IMR-90 (cell line): ENCODE measurements at regions not wholly inside any gene's neighbourhood (a gene's known extent, or its start where the extent isn't known, plus 50 kb on each side); places are given as distances from the start of the nearest gene placed in this dataset.

Source experiments
- ATAC-seq: fragments of 200-7000 bp; cut with Tn5 transposase; 2 replicates; pipeline ENCODE4 v1.9.1; 2020; ENCODE audit warnings: low read depth, mild to moderate bottlenecking, moderate library complexity
- BruUV-seq: library from RNA; stranded (reverse); fragments of 400-500 nt; replicated peaks from 2 replicates; lab custom pipeline; 2021; lab: Mats Ljungman, UMichigan
- CTCF ChIA-PET: fragments of 300-600 bp; formaldehyde crosslinking; extraction: SDS; loops from one replicate; lab custom pipeline; 2021; ENCODE audit warnings: antibody characterized with exemption; lab: Yijun Ruan, JAX
- POLR2A ChIA-PET: fragments of 300-600 bp; sonication (Branson Sonifier 250); formaldehyde crosslinking; loops from one replicate; lab custom pipeline; 2022; ENCODE audit warnings: antibody characterized with exemption; ENCODE audit not compliant: unreplicated experiment; lab: Charles Lee
- DNase-seq: peaks from one replicate; pipeline ENCODE4 v3.0.0; 2013
- H2AFZ ChIP-seq: replicated peaks from 2 replicates; pipeline ENCODE3; 2013; ENCODE audit warnings: low read length, mild to moderate bottlenecking; ENCODE audit not compliant: poor library complexity
- H2AK5ac ChIP-seq: 2 replicates; pipeline ENCODE4 v1.6.1; 2013; ENCODE audit warnings: low read depth, low read length, inconsistent platforms
- H2AK9ac ChIP-seq: replicated peaks from 2 replicates; pipeline ENCODE3; 2013; ENCODE audit warnings: mild to moderate bottlenecking, low read depth, low read length, moderate library complexity; ENCODE audit not compliant: poor library complexity
- H2BK120ac ChIP-seq: 2 replicates; pipeline ENCODE4 v1.6.1; 2013; ENCODE audit warnings: low read depth, low read length, inconsistent platforms
- H2BK15ac ChIP-seq: 3 replicates; pipeline ENCODE4 v1.6.1; 2013; ENCODE audit warnings: low read depth, low read length, inconsistent platforms
- H2BK20ac ChIP-seq: 2 replicates; pipeline ENCODE4 v1.6.1; 2013; ENCODE audit warnings: low read depth, mild to moderate bottlenecking, inconsistent platforms, low read length, moderate library complexity
- H2BK5ac ChIP-seq: 2 replicates; pipeline ENCODE4 v1.6.1; 2013; ENCODE audit warnings: mild to moderate bottlenecking, low read depth, low read length, inconsistent platforms; ENCODE audit not compliant: poor library complexity, severe bottlenecking
- H3K14ac ChIP-seq: replicated peaks from 2 replicates; pipeline ENCODE4 v1.6.1; 2013; ENCODE audit warnings: low read depth, low read length, inconsistent platforms
- H3K18ac ChIP-seq: 2 replicates; pipeline ENCODE4 v1.6.1; 2013; ENCODE audit warnings: low read depth, low read length, control low read depth
- H3K23ac ChIP-seq: 2 replicates; pipeline ENCODE4 v1.6.1; 2013; ENCODE audit warnings: low read depth, low read length, inconsistent platforms
- H3K27ac ChIP-seq: 2 replicates; pipeline ENCODE4 v1.5.1; 2013; ENCODE audit warnings: mild to moderate bottlenecking, control low read depth, low read length; ENCODE audit not compliant: insufficient read depth
- H3K27me3 ChIP-seq: 2 replicates; pipeline ENCODE4 v1.6.1; 2013; ENCODE audit warnings: low read length; ENCODE audit not compliant: control insufficient read depth, insufficient read depth
- H3K36me3 ChIP-seq: 2 replicates; pipeline ENCODE4 v1.6.1; 2013; ENCODE audit warnings: low read length, mixed read lengths; ENCODE audit not compliant: control insufficient read depth, insufficient read depth
- H3K4ac ChIP-seq: 2 replicates; pipeline ENCODE4 v1.6.1; 2013; ENCODE audit warnings: low read depth, low read length, inconsistent platforms
- H3K4me1 ChIP-seq: 2 replicates; pipeline ENCODE4 v1.6.1; 2013; ENCODE audit warnings: low read length, mixed read lengths; ENCODE audit not compliant: control insufficient read depth, insufficient read depth
- H3K4me2 ChIP-seq: 2 replicates; pipeline ENCODE4 v1.6.1; 2013; ENCODE audit warnings: low read depth, mild to moderate bottlenecking, control low read depth, low read length, moderate library complexity
- H3K4me3 ChIP-seq: 2 replicates; pipeline ENCODE4 v1.5.1; 2013; ENCODE audit warnings: low read depth, mild to moderate bottlenecking, control low read depth, low read length, moderate library complexity; ENCODE audit not compliant: insufficient read depth
- H3K56ac ChIP-seq: 2 replicates; pipeline ENCODE4 v1.6.1; 2013; ENCODE audit warnings: low read length, inconsistent platforms; ENCODE audit not compliant: insufficient read depth; ENCODE audit errors: extremely low read depth
- H3K79me1 ChIP-seq, 2 experiments: 2 replicates each; pipeline ENCODE4 v1.6.1; 2013; ENCODE audit warnings: low read length in 2 of 2, inconsistent platforms in 1 of 2, low read depth in 1 of 2
- H3K9ac ChIP-seq: 2 replicates; pipeline ENCODE4 v1.6.1; 2013; ENCODE audit warnings: low read depth, low read length, control low read depth
- H3K9me1 ChIP-seq: 2 replicates; pipeline ENCODE4 v1.6.1; 2013; ENCODE audit warnings: low read length, inconsistent platforms; ENCODE audit not compliant: insufficient read depth
- H3K9me3 ChIP-seq: 2 replicates; pipeline ENCODE4 v1.6.1; 2013; ENCODE audit warnings: low read length; ENCODE audit not compliant: control insufficient read depth, insufficient read depth
- H4K20me1 ChIP-seq: 2 replicates; pipeline ENCODE4 v1.6.1; 2013; ENCODE audit warnings: low read length, inconsistent platforms; ENCODE audit not compliant: insufficient read depth
- H4K5ac ChIP-seq: 2 replicates; pipeline ENCODE4 v1.6.1; 2013; ENCODE audit warnings: mild to moderate bottlenecking, low read depth, low read length, control low read depth
- H4K8ac ChIP-seq, 2 experiments: 2 replicates each; pipeline ENCODE4 v1.6.1; 2013; ENCODE audit warnings: low read depth in 2 of 2, low read length in 2 of 2, control low read depth in 1 of 2, inconsistent platforms in 1 of 2
- H4K91ac ChIP-seq: 2 replicates; pipeline ENCODE4 v1.6.1; 2013; ENCODE audit warnings: low read depth, low read length, inconsistent platforms; ENCODE audit not compliant: insufficient read depth
- BHLHE40 ChIP-seq: fragments of 150-350 bp; IDR thresholded peaks from 2 replicates; pipeline ENCODE4 v1.6.1; 2016; ENCODE audit warnings: mild to moderate bottlenecking, low read depth, low read length
- CEBPB ChIP-seq: IDR thresholded peaks from 2 replicates; pipeline ENCODE4 v1.6.1; 2012; ENCODE audit warnings: low read depth, low read length, improper control_type of control experiment
- CHD1 ChIP-seq: IDR thresholded peaks from 2 replicates; pipeline ENCODE4 v1.6.1; 2012; ENCODE audit warnings: low read depth, low read length, improper control_type of control experiment
- FOS ChIP-seq: fragments of 150-350 bp; IDR thresholded peaks from 2 replicates; pipeline ENCODE4 v1.6.1; 2016; ENCODE audit warnings: low read depth, low read length
- MAZ ChIP-seq: IDR thresholded peaks from 2 replicates; pipeline ENCODE4 v1.6.1; 2012; ENCODE audit warnings: low read depth, mild to moderate bottlenecking, low read length, improper control_type of control experiment, moderate library complexity, borderline replicate concordance
- MXI1 ChIP-seq: IDR thresholded peaks from 2 replicates; pipeline ENCODE4 v1.6.1; 2012; ENCODE audit warnings: low read depth, mild to moderate bottlenecking, low read length, moderate library complexity, borderline replicate concordance
- NFE2L2 ChIP-seq: fragments of 150-350 bp; IDR thresholded peaks from 2 replicates; pipeline ENCODE4 v1.6.1; 2016; ENCODE audit warnings: low read depth, mild to moderate bottlenecking, low read length
- RAD21 ChIP-seq: IDR thresholded peaks from 2 replicates; pipeline ENCODE4 v1.6.1; 2012; ENCODE audit warnings: low read length, improper control_type of control experiment
- RCOR1 ChIP-seq: IDR thresholded peaks from 2 replicates; pipeline ENCODE4 v1.6.1; 2012; ENCODE audit warnings: mild to moderate bottlenecking, low read length, improper control_type of control experiment; ENCODE audit not compliant: insufficient replicate concordance
- RFX5 ChIP-seq: IDR thresholded peaks from 2 replicates; pipeline ENCODE4 v1.8.0; 2012; ENCODE audit warnings: low read depth, mild to moderate bottlenecking, low read length, moderate library complexity
- WGBS, 2 experiments: methylation state at CpG; one replicate each; pipeline versions ENCODE4 v1.1.5 to v1.1.7; 2013; ENCODE audit warnings: missing lambda C conversion rate in 2 of 2; ENCODE audit not compliant: insufficient read length in 1 of 2; ENCODE audit errors: extremely low coverage in 2 of 2; 5-methylcytosine and 5-hydroxymethylcytosine counted together
- dilution Hi-C: fragments of 300-500 bp; cut with HindIII; formaldehyde crosslinking; loops from one replicate; pipeline ENCODE4 v1.14.3; 2018; ENCODE audit warnings: low sequenced_read_pairs; ENCODE audit not compliant: unreplicated experiment
- in situ Hi-C: fragments of 300-500 bp; cut with MboI; formaldehyde crosslinking; loops from 3 replicates; pipeline ENCODE4 v1.14.3; 2019; ENCODE audit warnings: low sequenced_read_pairs, inconsistent platforms, mixed read lengths
- intact Hi-C: fragments of 100-400 bp; cut with micrococcal nuclease; formaldehyde crosslinking; loops from 2 replicates; pipeline ENCODE4 v1.10.0; 2022
- TF ChIP-seq, protein P1 (sequence below): conservative IDR thresholded peaks from 2 replicates; pipeline ENCODE4 v1.5.1; 2012; ENCODE audit warnings: mild to moderate bottlenecking, low read depth, low read length, improper control_type of control experiment
- TF ChIP-seq, protein P2 (sequence below): fragments of 150-350 bp; IDR thresholded peaks from 2 replicates; pipeline ENCODE4 v1.6.1; 2016; ENCODE audit warnings: low read depth, mild to moderate bottlenecking, low read length, moderate library complexity, borderline replicate concordance
- TF ChIP-seq, protein P3 (sequence below): fragments of 150-350 bp; IDR thresholded peaks from 2 replicates; pipeline ENCODE4 v1.6.1; 2017; ENCODE audit warnings: mild to moderate bottlenecking, antibody characterized with exemption, low read length, low read depth

DNA sequence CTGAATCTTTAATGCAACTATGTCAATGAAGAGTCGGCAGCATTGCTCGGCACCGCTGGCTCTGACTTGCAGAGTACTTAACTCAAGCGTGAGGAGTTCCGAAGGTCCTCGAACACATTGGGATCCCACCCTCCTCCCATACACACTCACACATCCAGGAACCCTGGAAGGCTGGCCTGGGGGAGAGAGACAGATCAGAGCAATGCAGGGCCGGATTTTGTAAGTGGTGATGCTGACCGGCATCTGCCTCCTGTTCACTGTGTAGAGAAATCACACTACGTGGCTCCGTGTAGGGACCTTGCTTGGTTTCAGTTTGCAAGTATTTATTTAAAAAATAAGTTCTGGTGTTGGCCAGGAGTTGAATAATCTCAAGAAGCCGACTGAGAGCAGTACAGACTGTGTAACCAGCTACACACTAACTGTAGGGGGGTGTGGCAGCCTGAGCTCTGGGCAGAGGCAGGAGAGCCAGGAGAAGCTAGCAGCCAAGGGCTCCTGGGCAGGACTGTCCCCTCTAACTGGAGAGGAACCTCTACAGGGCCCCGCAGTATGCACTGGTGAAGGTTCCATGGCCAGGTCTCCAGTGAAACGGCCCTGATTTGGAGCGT is 190.2 kb upstream of the TNRC6C start:
- Histone ChIP-seq H3K9ac (no peak overlapping the region), H3K23ac (no peak overlapping the region), H3K4me2 (no peak overlapping the region), H3K56ac (no peak overlapping the region), H3K36me3 (no peaks in the 10 kb centered on the region), H4K8ac (no peak overlapping the region), H3K18ac (no peak overlapping the region), H3K14ac (no peak overlapping the region), H2AK5ac (no peak overlapping the region), H3K9me1 (no peaks in the 10 kb centered on the region), H4K20me1 (no peaks in the 10 kb centered on the region), H2AFZ (no peak overlapping the region), H2BK120ac (no peak overlapping the region), H2BK15ac (no peak overlapping the region), H2AK9ac (no peak overlapping the region), H2BK20ac (no peak overlapping the region), H3K4ac (no peak overlapping the region), H2BK5ac (no peak overlapping the region), H4K5ac (no peak overlapping the region), H3K4me1 (no peaks in the 10 kb centered on the region), H3K9me3 (no peaks in the 10 kb centered on the region), H3K79me1 (no peaks in the 10 kb centered on the region), H3K27ac (no peak overlapping the region), H4K91ac (no peak overlapping the region), H3K27me3 (peaks cover 41% of the 10 kb centered on the region), H3K4me3 (no peak overlapping the region)
- in situ Hi-C loops = no loop called here
- DNase-seq (no peak), ATAC-seq (no peak)
- no TSS peak for BruUV-seq
- dilution Hi-C loops = no loop called here
- ChIA-PET CTCF (no interaction called here), POLR2A (no interaction called here)
- WGBS, 2 experiments = 54% methylated on average over 4 of the region's 14 CpGs; no CpG with 5 or more reads in 1 of the 2 experiments
- intact Hi-C loops = no loop called here
- TF ChIP-seq MXI1 (no peak), RCOR1 (no peak), CEBPB (no peak), RFX5 (no peak), FOS (no peak), MAZ (no peak), CHD1 (no peak), NFE2L2 (no peak), BHLHE40 (no peak), RAD21 (no peak)
- TF ChIP-seq, protein P1, sequence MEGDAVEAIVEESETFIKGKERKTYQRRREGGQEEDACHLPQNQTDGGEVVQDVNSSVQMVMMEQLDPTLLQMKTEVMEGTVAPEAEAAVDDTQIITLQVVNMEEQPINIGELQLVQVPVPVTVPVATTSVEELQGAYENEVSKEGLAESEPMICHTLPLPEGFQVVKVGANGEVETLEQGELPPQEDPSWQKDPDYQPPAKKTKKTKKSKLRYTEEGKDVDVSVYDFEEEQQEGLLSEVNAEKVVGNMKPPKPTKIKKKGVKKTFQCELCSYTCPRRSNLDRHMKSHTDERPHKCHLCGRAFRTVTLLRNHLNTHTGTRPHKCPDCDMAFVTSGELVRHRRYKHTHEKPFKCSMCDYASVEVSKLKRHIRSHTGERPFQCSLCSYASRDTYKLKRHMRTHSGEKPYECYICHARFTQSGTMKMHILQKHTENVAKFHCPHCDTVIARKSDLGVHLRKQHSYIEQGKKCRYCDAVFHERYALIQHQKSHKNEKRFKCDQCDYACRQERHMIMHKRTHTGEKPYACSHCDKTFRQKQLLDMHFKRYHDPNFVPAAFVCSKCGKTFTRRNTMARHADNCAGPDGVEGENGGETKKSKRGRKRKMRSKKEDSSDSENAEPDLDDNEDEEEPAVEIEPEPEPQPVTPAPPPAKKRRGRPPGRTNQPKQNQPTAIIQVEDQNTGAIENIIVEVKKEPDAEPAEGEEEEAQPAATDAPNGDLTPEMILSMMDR = no peak
- TF ChIP-seq, protein P2, sequence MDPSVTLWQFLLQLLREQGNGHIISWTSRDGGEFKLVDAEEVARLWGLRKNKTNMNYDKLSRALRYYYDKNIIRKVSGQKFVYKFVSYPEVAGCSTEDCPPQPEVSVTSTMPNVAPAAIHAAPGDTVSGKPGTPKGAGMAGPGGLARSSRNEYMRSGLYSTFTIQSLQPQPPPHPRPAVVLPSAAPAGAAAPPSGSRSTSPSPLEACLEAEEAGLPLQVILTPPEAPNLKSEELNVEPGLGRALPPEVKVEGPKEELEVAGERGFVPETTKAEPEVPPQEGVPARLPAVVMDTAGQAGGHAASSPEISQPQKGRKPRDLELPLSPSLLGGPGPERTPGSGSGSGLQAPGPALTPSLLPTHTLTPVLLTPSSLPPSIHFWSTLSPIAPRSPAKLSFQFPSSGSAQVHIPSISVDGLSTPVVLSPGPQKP = no peak
- TF ChIP-seq, protein P3, sequence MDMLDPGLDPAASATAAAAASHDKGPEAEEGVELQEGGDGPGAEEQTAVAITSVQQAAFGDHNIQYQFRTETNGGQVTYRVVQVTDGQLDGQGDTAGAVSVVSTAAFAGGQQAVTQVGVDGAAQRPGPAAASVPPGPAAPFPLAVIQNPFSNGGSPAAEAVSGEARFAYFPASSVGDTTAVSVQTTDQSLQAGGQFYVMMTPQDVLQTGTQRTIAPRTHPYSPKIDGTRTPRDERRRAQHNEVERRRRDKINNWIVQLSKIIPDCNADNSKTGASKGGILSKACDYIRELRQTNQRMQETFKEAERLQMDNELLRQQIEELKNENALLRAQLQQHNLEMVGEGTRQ = no peak
